H1 (cell line): ENCODE measurements at regions not wholly inside any gene's neighbourhood (a gene's known extent, or its start where the extent isn't known, plus 50 kb on each side); places are given as distances from the start of the nearest gene placed in this dataset.

Source experiments
- CTCF ChIA-PET: fragments of 300-600 bp; sonication (Branson Sonifier 250); formaldehyde crosslinking; loops from one replicate; lab custom pipeline; 2021; ENCODE audit not compliant: partially characterized antibody; lab: Charles Lee
- POLR2A ChIA-PET: fragments of 300-600 bp; sonication (Branson Sonifier 250); formaldehyde crosslinking; loops from one replicate; lab custom pipeline; 2021; ENCODE audit warnings: inconsistent platforms; ENCODE audit not compliant: partially characterized antibody; lab: Charles Lee
- DNase-seq, 2 experiments: peaks; one replicate each; pipeline versions ENCODE4 v3.0.0 to v3.0.0-alpha.2; 2010 to 2022; ENCODE audit warnings: low spot score in 2 of 2, low read depth in 1 of 2, mixed read lengths in 1 of 2
- FAIRE-seq: peaks from 2 replicates; lab custom pipeline; 2011; peaks lifted over from hg19 to GRCh38; lab: Jason Lieb, UNC
- H2AFZ ChIP-seq: 2 replicates; pipeline ENCODE4 v1.8.1; 2012; ENCODE audit warnings: low read length, inconsistent platforms
- H2AK5ac ChIP-seq: 2 replicates; pipeline ENCODE4 v1.6.1; 2013; ENCODE audit warnings: low read depth, low read length
- H2BK120ac ChIP-seq: replicated peaks from 2 replicates; pipeline ENCODE3; 2013; ENCODE audit warnings: low read depth, low read length, inconsistent platforms
- H2BK12ac ChIP-seq: 2 replicates; pipeline ENCODE4 v1.6.1; 2013; ENCODE audit warnings: low read depth, low read length
- H2BK15ac ChIP-seq: 2 replicates; pipeline ENCODE4 v1.6.1; 2013; ENCODE audit warnings: low read length
- H2BK20ac ChIP-seq: 2 replicates; pipeline ENCODE4 v1.6.1; 2013; ENCODE audit warnings: low read length
- H2BK5ac ChIP-seq: 2 replicates; pipeline ENCODE4 v1.6.1; 2013; ENCODE audit warnings: low read depth, low read length
- H3K14ac ChIP-seq: 2 replicates; pipeline ENCODE4 v1.6.1; 2013; ENCODE audit warnings: inconsistent platforms; ENCODE audit not compliant: insufficient read length
- H3K18ac ChIP-seq: 2 replicates; pipeline ENCODE4 v1.6.1; 2013; ENCODE audit warnings: low read length; ENCODE audit errors: extremely low read depth
- H3K23ac ChIP-seq: 2 replicates; pipeline ENCODE4 v1.6.1; 2013; ENCODE audit warnings: inconsistent platforms; ENCODE audit not compliant: insufficient read length
- H3K23me2 ChIP-seq: 2 replicates; pipeline ENCODE4 v1.6.1; 2013; ENCODE audit warnings: low read depth, low read length
- H3K27ac ChIP-seq: 2 replicates; pipeline ENCODE4 v1.6.1; 2011; ENCODE audit warnings: low read depth, low read length, inconsistent platforms
- H3K27me3 ChIP-seq, 4 experiments: replicated peaks in 1 of 4; 1 replicate in 1 of 4; 2 replicates in 3 of 4; pipeline versions ENCODE4 v1.6.1 to v1.8.1; 2011 to 2013; ENCODE audit warnings: low read length in 3 of 4, mild to moderate bottlenecking in 3 of 4, inconsistent platforms in 2 of 4, mixed read lengths in 2 of 4, moderate library complexity in 1 of 4; ENCODE audit not compliant: control insufficient read depth in 3 of 4, insufficient read depth in 3 of 4; ENCODE audit errors: extremely low read depth in 1 of 4
- H3K36me3 ChIP-seq, 4 experiments: 2 replicates each; pipeline versions ENCODE4 v1.6.1 to v1.8.1; 2011 to 2013; ENCODE audit warnings: mild to moderate bottlenecking in 4 of 4, low read length in 3 of 4, moderate library complexity in 2 of 4, control low read depth in 1 of 4, inconsistent platforms in 1 of 4; ENCODE audit not compliant: insufficient read depth in 4 of 4, control insufficient read depth in 2 of 4
- H3K4ac ChIP-seq: replicated peaks from 2 replicates; pipeline ENCODE3; 2013; ENCODE audit warnings: low read length, low read depth, mixed read lengths, inconsistent platforms; ENCODE audit not compliant: insufficient read length
- H3K4me1 ChIP-seq, 4 experiments: replicated peaks in 1 of 4; 1 replicate in 1 of 4; 2 replicates in 3 of 4; pipeline versions ENCODE4 v1.6.1 to v1.8.1; 2011 to 2013; ENCODE audit warnings: low read length in 3 of 4, inconsistent platforms in 2 of 4, mixed read lengths in 1 of 4; ENCODE audit not compliant: insufficient read depth in 4 of 4, control insufficient read depth in 3 of 4
- H3K4me2 ChIP-seq, 2 experiments: 2 replicates each; pipeline versions ENCODE4 v1.6.1 to v1.8.1; 2011 to 2013; ENCODE audit warnings: low read depth in 2 of 2, low read length in 2 of 2, control low read depth in 1 of 2, inconsistent platforms in 1 of 2, mild to moderate bottlenecking in 1 of 2; ENCODE audit not compliant: insufficient read depth in 1 of 2
- H3K4me3 ChIP-seq, 4 experiments: fragments of 200-600, 300-600 bp in 1 of 4; sonication (generic), shearing (Covaris generic), sonication (Bioruptor Twin) in 1 of 4; 2 replicates each; pipeline versions ENCODE4 v1.5.1 to v1.8.1; 2011 to 2016; ENCODE audit warnings: low read length in 4 of 4, low read depth in 3 of 4, control low read depth in 2 of 4, inconsistent platforms in 2 of 4, mild to moderate bottlenecking in 2 of 4, mixed read lengths in 1 of 4, moderate library complexity in 1 of 4; ENCODE audit not compliant: insufficient read depth in 2 of 4; ENCODE audit errors: extremely low read depth in 1 of 4
- H3K56ac ChIP-seq: replicated peaks from 2 replicates; pipeline ENCODE3; 2013; ENCODE audit warnings: low read depth, mild to moderate bottlenecking, mixed read lengths, low read length, inconsistent platforms; ENCODE audit not compliant: insufficient read length
- H3K79me1 ChIP-seq: 2 replicates; pipeline ENCODE4 v1.6.1; 2013; ENCODE audit warnings: low read depth, low read length, control low read depth
- H3K79me2 ChIP-seq, 2 experiments: 2 replicates each; pipeline versions ENCODE4 v1.6.1 to v1.8.1; 2012 to 2013; ENCODE audit warnings: low read length in 2 of 2, mild to moderate bottlenecking in 2 of 2, inconsistent platforms in 1 of 2; ENCODE audit not compliant: insufficient read depth in 2 of 2, control insufficient read depth in 1 of 2
- H3K9ac ChIP-seq, 4 experiments: replicated peaks in 1 of 4; 1 replicate in 1 of 4; 2 replicates in 3 of 4; pipeline versions ENCODE4 v1.6.1 to v1.8.1; 2011 to 2013; ENCODE audit warnings: low read depth in 3 of 4, low read length in 3 of 4, control low read depth in 2 of 4, mild to moderate bottlenecking in 2 of 4, moderate library complexity in 2 of 4, inconsistent platforms in 1 of 4; ENCODE audit errors: extremely low read depth in 1 of 4
- H3K9me3 ChIP-seq, 2 experiments: 2 replicates each; pipeline versions ENCODE4 v1.6.1 to v1.8.1; 2012 to 2013; ENCODE audit warnings: mild to moderate bottlenecking in 2 of 2, moderate library complexity in 2 of 2, control low read depth in 1 of 2, inconsistent platforms in 1 of 2, low read depth in 1 of 2, low read length in 1 of 2, mixed read lengths in 1 of 2; ENCODE audit not compliant: insufficient read depth in 2 of 2
- H4K20me1 ChIP-seq, 2 experiments: replicated peaks in 1 of 2; 2 replicates each; pipeline versions ENCODE3 to v1.8.1; 2011 to 2013; ENCODE audit warnings: inconsistent platforms in 2 of 2, low read length in 2 of 2, mild to moderate bottlenecking in 1 of 2; ENCODE audit not compliant: insufficient read depth in 2 of 2, control insufficient read depth in 1 of 2
- H4K5ac ChIP-seq: 2 replicates; pipeline ENCODE4 v1.6.1; 2013; ENCODE audit warnings: low read length, low read depth, mixed read lengths, inconsistent platforms; ENCODE audit not compliant: insufficient read length
- H4K8ac ChIP-seq: 2 replicates; pipeline ENCODE4 v1.8.0; 2013; ENCODE audit warnings: mild to moderate bottlenecking, moderate library complexity, low read length, inconsistent platforms; ENCODE audit not compliant: insufficient read depth; ENCODE audit errors: extremely low read depth
- H4K91ac ChIP-seq: replicated peaks from 2 replicates; pipeline ENCODE3; 2013; ENCODE audit warnings: low read length, mixed read lengths, inconsistent platforms; ENCODE audit not compliant: insufficient read length
- BCL11A ChIP-seq, 2 experiments: IDR thresholded peaks; one replicate each; pipeline ENCODE4 v1.6.1; 2011; ENCODE audit warnings: low read depth in 2 of 2, low read length in 2 of 2, mild to moderate bottlenecking in 2 of 2
- CHD1 ChIP-seq: IDR thresholded peaks from 2 replicates; pipeline ENCODE4 v1.6.1; 2012; ENCODE audit warnings: low read depth, low read length, improper control_type of control experiment
- CTBP2 ChIP-seq: IDR thresholded peaks from 2 replicates; pipeline ENCODE4 v1.7.0; 2011; ENCODE audit warnings: borderline replicate concordance, mild to moderate bottlenecking, moderate library complexity, mixed read lengths, low read length; ENCODE audit not compliant: insufficient read depth, insufficient read length
- EZH2 ChIP-seq: fragments of 200-600 bp; sonication (generic); IDR thresholded peaks from 2 replicates; pipeline ENCODE4 v1.7.1; 2012; ENCODE audit warnings: low read depth, mild to moderate bottlenecking, moderate library complexity, low read length, inconsistent platforms; ENCODE audit not compliant: severe bottlenecking
- FOSL1 ChIP-seq: IDR thresholded peaks from 2 replicates; pipeline ENCODE4 v1.6.1; 2011; ENCODE audit warnings: mild to moderate bottlenecking, low read depth, low read length, moderate library complexity; ENCODE audit not compliant: insufficient read depth
- MAFK ChIP-seq: IDR thresholded peaks from 2 replicates; pipeline ENCODE4 v1.6.1; 2012; ENCODE audit warnings: low read depth, mild to moderate bottlenecking, improper control_type of control experiment, low read length
- POLR2A ChIP-seq, 2 experiments: IDR thresholded peaks; 1 replicate in 1 of 2; 2 replicates in 1 of 2; pipeline ENCODE4 v1.6.1; 2011; ENCODE audit warnings: low read depth in 2 of 2, low read length in 2 of 2, mild to moderate bottlenecking in 2 of 2; ENCODE audit errors: control extremely low read depth in 1 of 2
- SIRT6 ChIP-seq: IDR thresholded peaks from one replicate; pipeline ENCODE4 v1.7.1; 2012; ENCODE audit warnings: low read length, inconsistent platforms
- SRF ChIP-seq: IDR thresholded peaks from 2 replicates; pipeline ENCODE4 v1.6.1; 2011; ENCODE audit warnings: mild to moderate bottlenecking, low read depth, low read length, moderate library complexity
- TCF12 ChIP-seq: IDR thresholded peaks from 2 replicates; pipeline ENCODE4 v1.6.1; 2011; ENCODE audit warnings: low read depth, mild to moderate bottlenecking, low read length
- WGBS, 2 experiments: shearing (Covaris generic) in 1 of 2; methylation state at CpG; one replicate each; pipeline versions ENCODE4 v1.1.6 to v1.1.7; 2013 to 2015; ENCODE audit warnings: low lambda C conversion rate in 2 of 2, mixed read lengths in 2 of 2, inconsistent platforms in 1 of 2, low coverage in 1 of 2, missing lambda C conversion rate in 1 of 2; ENCODE audit not compliant: insufficient replicate concordance in 2 of 2, insufficient coverage in 1 of 2, insufficient read length in 1 of 2; ENCODE audit errors: extremely low coverage in 1 of 2, missing lambda C conversion rate in 1 of 2; 5-methylcytosine and 5-hydroxymethylcytosine counted together
- TF ChIP-seq, protein P1 (sequence below): IDR thresholded peaks from 2 replicates; pipeline ENCODE4 v1.6.1; 2011; ENCODE audit warnings: low read length, improper control_type of control experiment
- TF ChIP-seq, protein P2 (sequence below), 3 experiments: IDR thresholded peaks; 1 replicate in 2 of 3; 2 replicates in 1 of 3; pipeline versions ENCODE4 v1.5.1 to v1.6.1; 2011; ENCODE audit warnings: low read length in 3 of 3, mild to moderate bottlenecking in 3 of 3, inconsistent platforms in 2 of 3, low read depth in 1 of 3, moderate library complexity in 1 of 3; ENCODE audit not compliant: insufficient read depth in 1 of 3; ENCODE audit errors: control extremely low read depth in 1 of 3

GRCh38 chr1:88075813-88076212 lies 608.3 kb upstream of the PKN2 start:
- Histone ChIP-seq H4K91ac (no peak overlapping the region), H2AFZ (no peak overlapping the region), H2BK15ac (no peak overlapping the region), H3K56ac (no peak overlapping the region), H3K4me2 (no peak overlapping the region), H3K4ac (no peak overlapping the region), H4K8ac (no peak overlapping the region), H4K5ac (no peak overlapping the region), H3K14ac (no peak overlapping the region), H2BK12ac (no peak overlapping the region), H3K27ac (no peak overlapping the region), H3K36me3 (no peaks in the 10 kb centered on the region), H4K20me1 (no peaks in the 10 kb centered on the region), H2AK5ac (no peak overlapping the region), H3K4me3 (no peak overlapping the region), H2BK20ac (no peak overlapping the region), H3K9ac (no peak overlapping the region), H3K79me2 (no peaks in the 10 kb centered on the region), H3K18ac (no peak overlapping the region), H2BK120ac (no peak overlapping the region), H3K9me3 (no peaks in the 10 kb centered on the region), H2BK5ac (no peak overlapping the region), H3K4me1 (no peaks in the 10 kb centered on the region), H3K79me1 (no peaks in the 10 kb centered on the region), H3K27me3 (no peaks in the 10 kb centered on the region), H3K23me2 (no peaks in the 10 kb centered on the region), H3K23ac (no peak overlapping the region)
- WGBS, 2 experiments, result 100% methylated on average over 1 of the region's 1 CpG; no CpG with 5 or more reads in 1 of the 2 experiments
- ChIA-PET CTCF (no interaction called here), POLR2A (no interaction called here)
- DNase-seq (no peak), FAIRE-seq (no peak)
- TF ChIP-seq, protein P1, sequence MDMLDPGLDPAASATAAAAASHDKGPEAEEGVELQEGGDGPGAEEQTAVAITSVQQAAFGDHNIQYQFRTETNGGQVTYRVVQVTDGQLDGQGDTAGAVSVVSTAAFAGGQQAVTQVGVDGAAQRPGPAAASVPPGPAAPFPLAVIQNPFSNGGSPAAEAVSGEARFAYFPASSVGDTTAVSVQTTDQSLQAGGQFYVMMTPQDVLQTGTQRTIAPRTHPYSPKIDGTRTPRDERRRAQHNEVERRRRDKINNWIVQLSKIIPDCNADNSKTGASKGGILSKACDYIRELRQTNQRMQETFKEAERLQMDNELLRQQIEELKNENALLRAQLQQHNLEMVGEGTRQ, result no peak
- TF ChIP-seq SRF, result no peak
- TF ChIP-seq CTBP2, result no peak
- no peak for TF ChIP-seq FOSL1
- no peak for TF ChIP-seq BCL11A (IDR thresholded peaks at IDR 0.05; ENCODE audit: low read depth in 2 of 2, low read length in 2 of 2)
- no peak for TF ChIP-seq POLR2A (IDR thresholded peaks at IDR 0.05; ENCODE audit: control extremely low read depth in 1 of 2, low read depth in 2 of 2, low read length in 2 of 2)
- TF ChIP-seq MAFK, result no peak
- TF ChIP-seq, protein P2, sequence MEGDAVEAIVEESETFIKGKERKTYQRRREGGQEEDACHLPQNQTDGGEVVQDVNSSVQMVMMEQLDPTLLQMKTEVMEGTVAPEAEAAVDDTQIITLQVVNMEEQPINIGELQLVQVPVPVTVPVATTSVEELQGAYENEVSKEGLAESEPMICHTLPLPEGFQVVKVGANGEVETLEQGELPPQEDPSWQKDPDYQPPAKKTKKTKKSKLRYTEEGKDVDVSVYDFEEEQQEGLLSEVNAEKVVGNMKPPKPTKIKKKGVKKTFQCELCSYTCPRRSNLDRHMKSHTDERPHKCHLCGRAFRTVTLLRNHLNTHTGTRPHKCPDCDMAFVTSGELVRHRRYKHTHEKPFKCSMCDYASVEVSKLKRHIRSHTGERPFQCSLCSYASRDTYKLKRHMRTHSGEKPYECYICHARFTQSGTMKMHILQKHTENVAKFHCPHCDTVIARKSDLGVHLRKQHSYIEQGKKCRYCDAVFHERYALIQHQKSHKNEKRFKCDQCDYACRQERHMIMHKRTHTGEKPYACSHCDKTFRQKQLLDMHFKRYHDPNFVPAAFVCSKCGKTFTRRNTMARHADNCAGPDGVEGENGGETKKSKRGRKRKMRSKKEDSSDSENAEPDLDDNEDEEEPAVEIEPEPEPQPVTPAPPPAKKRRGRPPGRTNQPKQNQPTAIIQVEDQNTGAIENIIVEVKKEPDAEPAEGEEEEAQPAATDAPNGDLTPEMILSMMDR (IDR thresholded peaks at IDR 0.05; ENCODE audit: control extremely low read depth in 1 of 3, insufficient read depth in 1 of 3, low read depth in 1 of 3, low read length in 3 of 3), result no peak
- no peak for TF ChIP-seq EZH2
- no peak for TF ChIP-seq SIRT6
- no peak for TF ChIP-seq TCF12
- no peak for TF ChIP-seq CHD1
